A172 (cell line): ENCODE measurements at regions not wholly inside any gene's neighbourhood (a gene's known extent, or its start where the extent isn't known, plus 50 kb on each side); places are given as distances from the start of the nearest gene placed in this dataset.

ENCODE experiments used
- DNase-seq: peaks from one replicate; pipeline ENCODE4 v3.0.0-alpha.2; 2015; ENCODE audit warnings: low spot score

DNA sequence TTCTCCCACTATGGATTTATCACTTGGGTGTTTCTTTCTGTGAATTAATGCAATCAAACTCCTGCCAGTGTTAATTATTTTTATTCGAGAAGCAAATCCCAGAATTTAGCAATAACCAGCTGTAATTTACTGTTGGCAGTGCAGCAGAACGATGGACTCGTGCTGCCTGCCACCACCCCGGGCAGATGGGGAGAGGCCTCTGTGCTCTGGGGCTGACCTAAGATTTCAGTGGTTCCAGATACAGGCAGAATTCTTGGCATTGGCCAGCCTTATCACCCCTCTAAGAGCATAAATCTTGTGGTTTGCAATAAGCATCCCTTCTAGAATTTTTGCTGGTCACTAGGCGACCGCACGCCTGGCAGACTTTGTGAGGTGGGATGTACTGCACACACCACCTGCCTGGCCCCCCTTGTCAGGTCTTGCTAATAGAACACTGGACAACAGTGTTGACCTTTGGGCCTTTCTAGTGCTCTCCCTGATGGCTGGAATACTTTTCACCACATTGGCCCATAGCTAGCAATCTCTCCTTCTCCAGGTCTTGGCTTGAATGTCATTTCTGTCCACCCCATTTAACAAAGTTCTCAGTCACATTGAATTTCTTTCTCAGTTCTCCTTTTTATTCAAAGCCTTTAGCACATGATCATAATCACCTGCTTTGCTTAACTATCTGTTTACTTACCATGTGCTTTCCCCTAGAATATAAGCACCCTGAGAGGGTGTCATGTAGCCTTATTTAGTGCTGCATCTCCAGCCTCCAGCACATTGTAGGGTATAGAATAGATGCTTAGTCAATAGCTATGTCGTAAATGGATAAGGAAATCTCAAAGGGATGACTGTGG, 122.1 kb upstream of the DYNLRB2 start:
- no peak for DNase-seq

DNA sequence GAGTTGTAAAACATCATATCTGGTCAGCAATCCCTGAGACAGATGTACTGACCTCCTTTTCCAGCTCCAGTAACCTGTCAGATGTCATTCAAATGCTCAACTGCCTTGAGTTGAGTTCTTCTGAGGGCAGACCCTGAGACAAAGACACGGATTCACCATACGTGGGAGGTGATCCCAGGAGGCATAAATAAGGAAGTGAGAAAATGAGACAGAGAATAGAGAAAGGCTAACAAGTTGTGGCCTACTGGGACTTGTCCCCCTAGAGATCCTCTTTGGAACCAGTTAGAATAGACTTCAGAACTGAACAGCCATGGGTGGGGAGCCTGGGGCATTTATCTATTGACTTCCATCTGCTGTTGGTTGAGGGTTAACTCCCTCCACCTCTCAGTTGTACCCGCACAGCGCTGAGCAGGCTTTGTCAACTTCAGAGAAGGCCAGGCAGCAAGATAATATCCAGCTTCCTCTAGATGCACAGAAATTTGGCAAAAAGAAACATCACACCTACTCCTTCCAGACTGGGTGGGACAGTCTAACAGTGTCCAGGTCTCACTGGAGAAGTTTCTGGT, 123.0 kb upstream of the DYNLRB2 start:
- no peak for DNase-seq

DNA sequence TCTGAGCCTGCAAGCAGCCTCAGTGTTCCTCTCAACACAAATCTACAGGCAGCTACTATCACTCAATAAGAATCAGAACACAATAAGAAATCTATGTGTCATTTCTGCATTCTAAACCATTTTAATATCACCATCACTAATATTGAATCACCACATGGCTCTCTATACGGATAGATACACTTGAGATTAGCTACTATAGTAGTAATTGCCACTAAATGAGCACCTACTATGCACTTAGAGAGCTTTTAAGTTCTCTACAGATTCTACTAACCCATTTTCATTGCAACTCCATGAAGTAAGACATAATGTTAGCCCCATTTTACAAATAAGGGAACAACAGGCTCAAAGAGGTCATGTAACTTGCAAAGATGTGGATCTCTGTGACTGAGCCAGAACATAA, 132.8 kb upstream of the DYNLRB2 start:
- no peak for DNase-seq

DNA sequence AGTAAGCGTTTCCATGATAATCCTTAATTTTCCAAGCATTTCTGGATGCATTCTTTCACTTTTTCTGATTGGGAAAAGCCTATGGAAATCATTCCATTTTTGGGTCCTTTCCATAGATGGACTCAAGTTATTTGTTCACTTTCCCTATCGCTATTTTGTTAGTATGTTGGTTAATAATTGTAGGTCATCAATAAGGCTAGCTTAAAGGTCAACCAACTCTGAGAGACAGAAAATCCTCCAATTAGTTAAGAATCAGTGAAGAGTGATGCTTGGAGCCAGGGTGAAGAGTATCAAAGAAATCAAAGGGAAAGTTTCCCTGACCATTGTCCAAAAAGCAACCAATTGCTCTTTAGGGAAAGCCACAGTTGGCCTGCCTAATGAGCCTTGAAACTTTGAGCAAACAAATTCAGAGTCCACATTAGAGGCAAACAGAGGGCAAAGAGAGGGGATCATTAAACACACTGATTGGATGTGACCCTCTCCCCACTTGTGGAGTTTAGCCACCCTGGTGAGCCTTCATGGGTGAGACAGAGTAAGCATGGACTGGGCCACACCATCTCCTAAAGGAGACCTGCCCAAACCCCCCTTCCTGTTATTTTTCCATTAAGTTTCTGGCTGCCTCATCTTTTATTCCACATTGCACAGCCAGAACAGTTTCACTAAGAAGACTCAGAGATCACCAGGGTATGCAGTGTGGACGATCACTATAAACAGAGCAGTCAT, 133.4 kb upstream of the DYNLRB2 start:
- DNase-seq = no peak

DNA sequence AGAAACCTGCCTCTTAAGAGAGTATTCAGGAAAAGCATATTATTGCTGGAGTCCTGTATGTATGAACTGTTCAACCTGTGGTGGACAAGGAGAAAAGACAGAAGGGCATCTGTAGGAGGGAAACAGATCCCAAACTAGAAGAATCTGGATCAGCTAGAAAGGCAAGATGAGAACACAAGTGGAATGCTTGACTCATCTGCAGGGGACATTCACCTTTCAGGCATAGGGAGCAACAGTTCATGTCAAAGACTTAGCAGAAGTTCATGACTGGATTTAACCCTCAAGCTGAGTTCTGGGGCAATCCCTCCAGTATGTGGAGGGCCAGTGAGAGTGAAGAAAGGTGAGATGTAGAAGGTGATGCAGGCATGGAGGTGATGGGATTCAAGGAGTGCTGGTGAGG, 135.9 kb upstream of the DYNLRB2 start:
- DNase-seq = no peak

DNA sequence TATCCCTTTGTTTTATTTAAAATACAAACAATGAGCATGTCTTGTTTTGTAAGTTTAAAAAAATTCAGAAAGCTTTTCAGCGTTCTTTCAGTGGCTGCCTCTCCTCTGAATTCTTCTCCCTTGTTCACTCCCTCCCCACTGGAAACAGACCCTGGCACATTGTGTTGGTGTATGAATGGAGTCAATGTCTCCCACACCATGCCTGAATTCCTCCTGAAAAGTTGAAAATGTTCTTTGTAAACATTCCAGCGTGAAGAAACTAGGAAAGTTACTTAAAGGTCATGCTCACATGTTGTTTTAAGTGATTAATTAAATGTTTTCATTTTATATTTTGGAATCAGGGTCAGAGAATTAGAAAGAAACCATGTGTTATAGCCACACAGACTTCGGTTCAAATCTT, 136.9 kb upstream of the DYNLRB2 start:
- DNase-seq = no peak

DNA sequence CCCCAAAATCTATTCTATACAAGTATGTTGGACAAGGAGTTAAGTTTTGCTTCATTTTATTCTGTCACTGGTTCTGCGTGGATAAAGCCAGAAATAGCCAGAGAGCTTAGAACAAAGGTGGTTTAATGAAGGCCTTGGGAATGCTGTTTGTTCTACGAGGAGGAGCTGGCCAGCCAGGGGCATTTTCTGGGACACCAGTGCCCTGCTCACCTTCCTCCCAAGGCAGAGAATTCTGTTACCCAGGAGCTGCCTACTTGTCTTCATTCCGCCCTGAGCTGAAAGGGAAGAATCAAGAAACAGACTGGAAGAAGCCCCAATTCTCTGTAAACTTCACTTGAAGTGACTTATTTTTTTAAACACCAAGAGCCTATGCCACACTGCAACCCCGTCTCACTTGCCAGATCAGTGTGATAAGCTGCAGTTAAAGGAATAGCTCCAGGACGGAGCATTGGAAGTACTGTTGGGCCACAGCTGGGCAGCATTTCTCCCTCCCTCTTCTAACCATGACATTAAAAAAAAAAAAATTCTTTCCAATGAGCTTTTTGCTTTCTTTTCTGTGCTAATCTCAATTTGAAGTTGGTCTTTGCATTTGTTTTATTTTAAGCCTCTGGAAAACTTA, 149.8 kb upstream of the DYNLRB2 start:
- no peak for DNase-seq

DNA sequence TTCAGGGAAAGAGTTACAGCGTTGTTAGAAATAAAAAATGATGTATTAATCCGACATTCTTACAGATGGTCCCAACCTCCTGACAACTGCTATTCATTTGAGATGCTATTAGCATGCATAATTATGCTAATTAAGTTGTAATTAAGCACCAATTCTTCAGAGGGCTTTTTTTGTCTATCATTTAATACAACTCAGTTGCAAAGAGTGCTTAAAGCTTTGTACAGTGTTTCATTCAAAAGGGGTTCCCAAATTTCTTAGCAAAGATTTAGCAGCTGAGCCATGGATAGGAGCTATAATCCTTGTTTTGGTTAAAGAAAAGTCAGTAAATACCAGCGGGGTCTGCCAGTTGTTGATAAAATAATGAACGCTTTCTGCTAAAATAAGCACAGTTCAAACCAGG, 150.7 kb upstream of the DYNLRB2 start:
- DNase-seq = no peak

DNA sequence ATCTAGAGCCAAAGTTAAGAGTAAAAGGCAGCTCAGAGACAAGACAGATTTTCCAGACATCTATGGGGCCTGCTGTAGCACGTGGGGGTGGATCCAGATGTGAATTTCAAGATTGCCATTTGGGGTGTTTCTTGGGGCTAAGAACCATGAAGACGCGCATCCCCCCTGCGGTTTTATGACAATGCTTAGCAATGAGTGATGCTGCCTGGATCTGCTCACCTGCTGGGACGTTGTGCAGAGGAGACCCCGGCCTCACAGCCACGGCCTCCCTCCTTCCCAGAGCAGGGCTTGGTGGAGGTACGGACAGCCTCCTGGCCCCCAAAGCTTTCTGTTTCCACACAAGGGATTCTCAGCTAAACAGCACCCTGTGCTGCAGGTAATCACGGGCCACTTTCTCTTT, 151.5 kb upstream of the DYNLRB2 start:
- DNase-seq = no peak

DNA sequence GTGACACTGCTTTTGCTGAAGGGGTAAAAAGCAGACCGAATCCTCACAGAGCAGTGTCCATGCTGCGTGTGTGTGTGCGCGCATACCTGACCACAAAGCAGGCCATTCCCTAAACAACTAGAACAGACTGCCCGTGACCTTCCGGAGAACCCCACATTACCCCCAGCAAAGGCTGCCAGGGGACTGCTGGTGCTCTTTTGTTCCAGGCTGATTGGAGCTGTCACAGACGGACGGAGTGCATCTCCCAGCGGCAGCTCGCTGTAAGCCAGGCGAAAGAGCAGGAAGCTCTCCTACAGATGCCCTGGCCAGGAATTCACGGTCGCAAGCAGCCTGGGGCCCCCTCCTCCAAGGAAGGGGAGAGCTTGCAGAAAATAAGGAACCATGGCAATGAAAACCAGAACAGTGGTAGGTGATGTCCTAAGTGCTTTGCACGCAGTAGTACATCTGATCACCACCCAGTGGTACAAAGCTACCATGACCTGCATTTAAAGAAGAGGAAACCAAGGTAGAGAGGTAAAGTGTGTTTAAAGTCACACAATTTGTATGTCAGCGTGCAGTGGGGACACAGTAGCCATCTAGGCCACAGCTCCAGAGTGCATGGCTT, 153.4 kb upstream of the DYNLRB2 start:
- DNase-seq = no peak

DNA sequence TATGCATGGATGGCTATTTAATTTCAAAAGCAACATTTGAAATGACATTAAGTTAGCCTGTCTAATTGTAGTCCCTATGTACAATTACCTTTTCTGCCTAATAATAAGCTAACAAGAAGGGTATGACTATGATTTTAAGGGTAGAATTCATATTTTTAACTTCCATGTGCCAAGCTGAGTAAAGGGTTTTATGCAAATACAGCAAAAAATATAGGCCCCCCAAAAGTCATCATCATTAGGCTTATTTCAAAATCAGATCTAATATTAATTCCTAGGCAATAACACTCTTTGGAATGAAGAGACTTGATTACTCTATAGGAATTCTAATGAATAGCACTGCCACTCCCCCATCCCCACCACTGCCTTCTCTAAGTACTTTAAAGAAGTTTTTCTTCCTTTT, 155.9 kb upstream of the DYNLRB2 start:
- DNase-seq = no peak

DNA sequence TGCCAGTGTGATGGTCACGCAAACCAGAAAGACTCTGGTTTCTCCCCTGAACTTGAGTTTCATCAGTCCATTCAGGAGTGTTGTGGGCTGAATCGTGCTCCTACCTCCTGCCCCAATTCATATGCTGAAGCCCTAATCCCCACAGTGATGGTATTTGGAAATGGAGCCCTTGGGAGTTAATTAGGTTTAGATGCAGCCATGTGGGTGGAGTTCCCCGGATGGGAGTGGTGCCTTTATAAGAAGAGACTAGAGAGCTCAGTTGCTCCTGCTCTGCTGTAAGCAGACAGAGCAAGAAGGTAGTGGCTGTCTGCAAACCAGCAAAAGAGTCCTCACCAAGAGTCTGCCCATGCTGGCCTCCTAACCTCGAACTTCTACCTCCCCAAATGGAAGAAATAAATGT, 160.3 kb upstream of the DYNLRB2 start:
- no peak for DNase-seq

DNA sequence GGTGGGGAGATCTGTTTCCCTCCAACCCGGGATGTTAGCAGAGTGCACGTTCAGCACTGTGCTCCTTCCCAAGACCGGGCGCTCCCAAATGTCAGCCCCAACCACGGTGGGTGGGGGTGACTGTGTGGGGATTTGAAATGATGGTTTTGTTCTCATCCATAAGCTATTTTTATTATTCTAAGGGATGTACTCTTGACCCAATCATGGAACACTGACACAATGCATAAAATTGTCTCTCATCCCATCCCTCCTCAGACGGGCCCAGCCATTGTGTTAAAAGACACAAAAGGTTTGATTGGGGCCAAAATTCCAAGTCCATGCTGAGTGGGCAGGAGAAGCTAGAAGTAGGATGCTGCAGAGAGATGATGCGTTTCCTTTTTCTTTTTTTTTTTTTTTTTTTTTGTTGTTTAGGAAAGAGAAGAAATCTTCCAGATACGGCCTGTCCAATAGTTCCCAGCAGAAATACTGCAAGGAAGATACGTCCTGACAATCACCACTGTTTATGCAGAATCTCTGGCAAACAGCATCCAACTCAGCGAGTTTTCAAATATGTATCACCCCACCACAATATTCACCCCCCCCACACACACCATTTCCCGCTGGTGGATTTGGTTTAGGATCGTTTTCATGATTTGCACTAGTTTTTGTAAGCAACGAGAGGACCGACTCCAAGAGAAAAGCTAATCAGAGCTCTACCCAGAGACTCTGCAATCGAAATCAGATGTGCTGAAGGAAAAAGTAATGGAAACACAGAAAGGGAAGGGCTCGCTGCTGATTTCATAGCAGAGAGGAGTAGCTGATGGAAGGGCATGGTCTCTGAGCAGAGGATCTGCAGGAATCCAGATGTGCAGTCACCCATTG, 163.5 kb upstream of the DYNLRB2 start:
- DNase-seq = no peak

DNA sequence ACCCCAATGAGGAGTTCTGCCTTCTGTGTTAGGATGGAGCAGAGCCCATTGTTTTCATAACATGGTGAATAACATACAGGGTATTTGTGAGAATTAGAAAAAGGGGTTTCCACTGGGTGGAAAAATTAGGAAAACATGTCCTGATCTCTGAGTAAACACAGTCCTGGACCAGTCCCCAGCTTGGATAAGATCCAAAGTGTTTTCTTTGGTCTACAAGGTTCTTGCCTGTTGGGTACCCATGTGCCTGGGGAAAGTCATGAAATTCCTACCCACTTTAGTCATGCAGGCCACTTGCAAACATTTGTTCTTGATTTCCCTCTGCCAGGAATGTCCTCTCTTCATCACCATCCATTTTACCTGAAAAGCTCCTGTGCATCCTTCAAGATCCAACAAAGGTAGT, 164.8 kb upstream of the DYNLRB2 start:
- DNase-seq = no peak

DNA sequence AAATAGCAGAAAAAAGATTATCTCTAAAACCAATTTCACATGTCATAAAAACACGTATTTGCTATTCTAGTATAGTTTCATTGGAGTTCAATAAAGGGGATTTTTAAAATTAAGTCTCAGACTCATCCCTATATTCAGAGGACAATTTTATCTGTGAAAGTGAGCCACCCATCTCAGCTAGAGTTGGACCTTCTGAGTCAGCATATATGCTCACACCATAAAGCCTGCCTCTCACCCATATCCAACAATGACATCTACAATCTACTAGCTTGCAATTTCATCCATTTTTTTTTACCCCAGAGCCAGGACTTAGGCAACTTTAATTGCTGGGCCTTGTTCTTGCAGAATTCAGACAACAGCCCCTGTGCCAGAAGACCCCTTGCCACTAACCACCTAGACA, 165.3 kb upstream of the DYNLRB2 start:
- DNase-seq = no peak

DNA sequence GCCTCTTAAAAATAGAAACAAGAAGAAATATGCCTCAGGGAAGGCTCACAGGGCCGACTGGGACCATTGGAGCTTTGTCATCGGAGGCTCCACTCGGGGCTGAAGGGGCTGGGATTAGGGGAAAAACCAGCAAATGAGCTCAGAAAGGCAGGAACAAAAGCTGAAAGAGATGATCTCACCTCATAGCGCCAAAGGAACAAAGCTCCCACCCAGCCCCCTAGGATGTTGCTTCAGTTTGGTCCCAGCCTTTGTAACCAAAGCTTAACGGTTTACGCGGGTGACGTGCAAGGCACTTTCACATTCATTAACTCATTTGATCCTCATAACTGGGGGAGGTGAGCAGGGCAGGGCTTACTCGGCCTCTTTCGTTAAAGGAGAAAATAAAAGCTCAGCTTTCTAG, 168.5 kb upstream of the DYNLRB2 start:
- no peak for DNase-seq

DNA sequence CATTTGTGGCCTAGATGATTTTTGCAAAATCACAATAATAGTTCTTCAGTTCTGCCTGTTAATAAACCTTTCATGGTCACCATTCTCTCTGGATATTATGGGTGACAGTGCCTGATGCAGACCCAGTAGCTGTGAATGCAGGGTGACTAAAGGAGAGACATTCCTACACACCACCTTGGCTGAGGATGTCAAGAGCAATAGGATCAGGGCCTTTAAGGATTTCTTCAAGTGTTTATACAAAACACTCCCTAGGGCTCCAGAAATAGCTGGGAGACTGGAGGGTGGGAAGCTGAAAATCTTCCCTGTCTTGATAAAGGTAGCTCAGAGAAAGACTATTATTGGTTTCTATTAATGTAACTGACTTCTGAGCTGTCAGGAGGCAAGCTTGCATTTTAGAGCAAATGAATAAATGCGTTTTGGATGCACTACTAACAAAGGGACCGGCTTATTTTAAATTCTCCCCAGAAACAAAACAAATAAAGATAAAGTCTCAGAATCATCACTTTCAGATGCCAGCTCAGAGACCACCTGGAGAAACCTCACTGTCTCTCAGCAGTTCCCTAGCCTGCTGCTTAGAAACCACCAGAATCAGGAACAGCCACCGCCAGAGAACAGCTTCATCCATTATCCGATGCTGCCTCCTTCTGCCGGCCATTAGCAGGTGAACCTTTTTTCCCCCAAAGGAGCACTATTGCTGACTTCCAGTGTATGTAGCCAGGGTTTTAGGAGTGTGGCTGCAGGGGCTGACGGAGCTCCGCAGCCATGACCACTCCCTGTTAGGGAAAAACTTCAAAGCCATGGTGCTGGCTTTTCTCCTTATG, 171.4 kb upstream of the DYNLRB2 start:
- DNase-seq = peak; percentile 49

DNA sequence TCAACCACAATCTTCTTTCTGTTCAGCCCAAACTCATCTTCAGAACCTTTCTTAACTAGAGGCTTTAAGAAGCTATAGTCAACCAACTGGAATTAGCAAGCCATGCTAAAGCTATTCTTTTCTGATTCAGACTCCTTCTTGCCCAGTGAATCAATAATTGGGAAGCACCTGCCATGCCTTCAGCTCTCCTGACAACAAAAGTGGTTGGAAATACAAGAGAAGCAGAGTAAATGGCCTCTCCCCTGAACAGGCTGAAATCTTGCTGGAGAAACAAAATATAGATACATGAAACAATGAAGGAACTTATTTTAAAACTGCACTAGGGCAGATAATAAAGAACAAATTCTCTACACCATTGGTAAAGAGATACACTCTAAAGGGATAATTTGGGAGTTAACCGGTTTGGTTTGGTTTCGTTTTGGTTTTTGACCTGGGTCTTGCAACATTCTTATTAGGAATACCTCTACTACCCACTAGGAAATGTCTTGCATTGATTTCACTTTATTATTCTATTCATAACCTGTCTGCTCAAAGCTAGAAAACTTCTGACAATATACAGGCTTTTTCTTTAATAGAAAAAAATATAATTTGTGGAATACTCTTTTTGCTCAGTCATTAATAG, 173.6 kb upstream of the DYNLRB2 start:
- DNase-seq = no peak

DNA sequence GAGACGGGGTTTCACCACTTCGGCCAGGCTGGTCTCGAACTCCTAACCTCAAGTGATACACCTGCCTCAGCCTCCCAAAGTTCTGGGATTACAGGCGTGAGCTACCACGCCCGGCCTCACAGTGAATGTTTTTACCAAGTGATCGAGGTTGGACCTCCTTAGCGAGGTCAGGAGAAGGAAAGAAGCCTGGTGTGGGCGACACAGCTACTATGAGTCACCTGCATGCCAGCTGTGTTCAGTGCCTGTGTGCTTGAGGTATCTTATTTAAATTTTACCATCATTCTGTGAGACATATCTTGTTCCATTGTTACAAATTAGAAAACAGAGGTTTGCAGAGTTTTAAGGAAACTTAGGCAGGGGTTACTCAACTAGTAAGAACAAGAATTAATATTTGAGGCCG, 174.8 kb upstream of the DYNLRB2 start:
- peak; percentile 23 for DNase-seq

DNA sequence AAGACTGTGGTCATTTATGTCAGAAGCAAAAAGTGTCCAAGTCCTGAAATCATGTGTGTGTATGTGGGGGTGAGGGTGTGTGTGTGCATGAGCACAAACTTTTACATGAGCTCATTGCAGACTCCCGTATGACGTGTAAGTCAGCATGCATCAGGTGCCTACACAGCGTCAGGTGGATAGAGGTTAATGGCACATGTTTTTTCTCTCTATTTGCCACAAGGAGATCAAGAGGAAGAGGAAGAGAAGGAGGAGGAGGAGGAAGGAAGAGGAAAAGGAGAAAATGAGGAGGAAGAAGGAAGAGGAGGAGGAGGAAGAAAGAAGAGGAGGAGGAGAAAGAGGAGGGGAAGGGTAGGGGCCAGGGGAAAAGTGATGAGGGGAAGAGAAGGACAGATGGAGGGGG, 178.0 kb upstream of the DYNLRB2 start:
- DNase-seq = no peak
